Fibroblast of lung (primary cell): ENCODE measurements at regions not wholly inside any gene's neighbourhood (a gene's known extent, or its start where the extent isn't known, plus 50 kb on each side); places are given as distances from the start of the nearest gene placed in this dataset.

ENCODE experiments used
- CTCF ChIP-seq, 2 donors: IDR thresholded peaks in 1 of 2; conservative IDR thresholded peaks in 1 of 2; 1 replicate in 1 of 2; 2 replicates in 1 of 2; pipeline ENCODE4 v1.5.1; 2011 to 2012; ENCODE audit warnings: low read length in 2 of 2, control low read depth in 1 of 2, inconsistent platforms in 1 of 2, low read depth in 1 of 2, mild to moderate bottlenecking in 1 of 2
- EZH2 ChIP-seq: IDR thresholded peaks from 2 replicates; pipeline ENCODE4 v1.5.1; 2012; ENCODE audit warnings: low read length, control low read depth, mild to moderate bottlenecking; ENCODE audit errors: missing control alignments

DNA sequence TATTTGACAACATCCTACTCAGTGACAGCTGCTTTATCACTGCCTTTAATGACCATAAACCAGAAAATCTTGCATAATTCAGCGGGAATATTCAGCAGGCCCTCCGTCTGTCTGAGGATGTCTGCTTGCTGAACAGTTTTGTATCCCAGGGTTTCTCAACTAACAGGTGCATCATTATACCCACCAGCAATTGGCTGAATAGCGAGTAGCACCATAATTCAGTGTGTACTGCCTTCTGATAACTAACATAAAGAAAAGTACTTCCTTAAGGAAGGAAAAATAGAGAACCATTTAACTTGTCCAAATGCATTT lies 680.1 kb downstream of the GALC start:
- no peak for TF ChIP-seq CTCF (conservative IDR thresholded peaks at IDR 0.05 in 1 of 2, IDR thresholded peaks at IDR 0.05 in 1 of 2; ENCODE audit: low read depth in 1 of 2, low read length in 2 of 2)
- no peak for TF ChIP-seq EZH2
